HEK293 (cell line): ENCODE measurements at regions not wholly inside any gene's neighbourhood (a gene's known extent, or its start where the extent isn't known, plus 50 kb on each side); places are given as distances from the start of the nearest gene placed in this dataset.

Experiments used
- CTCF ChIA-PET: fragments of 350-600 bp; formaldehyde crosslinking; extraction: SDS; loops from one replicate; lab custom pipeline; 2021; ENCODE audit warnings: antibody characterized with exemption; lab: Yijun Ruan, JAX
- POLR2A ChIA-PET: fragments of 300-600 bp; formaldehyde crosslinking; extraction: SDS; loops from one replicate; lab custom pipeline; 2020; ENCODE audit warnings: antibody characterized with exemption, inconsistent platforms; lab: Yijun Ruan, JAX
- H3K27ac ChIP-seq: fragments of 200-500 bp; sonication (Bioruptor generic); 2 replicates; pipeline ENCODE4 v1.5.1; 2014; ENCODE audit warnings: low read depth, low read length, control low read depth, inconsistent platforms; ENCODE audit errors: extremely low read depth
- H3K36me3 ChIP-seq, 2 experiments: fragments of 200-500 bp in 1 of 2; sonication (Bioruptor generic) in 1 of 2; 1 replicate in 1 of 2; 2 replicates in 1 of 2; pipeline ENCODE4 v1.5.1; 2014 to 2017; ENCODE audit warnings: inconsistent platforms in 2 of 2, low read length in 2 of 2; ENCODE audit not compliant: control insufficient read depth in 2 of 2, insufficient read depth in 1 of 2
- H3K4me1 ChIP-seq: fragments of 200-500 bp; sonication (Bioruptor generic); 2 replicates; pipeline ENCODE4 v1.5.1; 2014; ENCODE audit warnings: mild to moderate bottlenecking, low read length, inconsistent platforms; ENCODE audit not compliant: control insufficient read depth, insufficient read depth
- H3K4me3 ChIP-seq: 2 replicates; pipeline ENCODE4 v1.5.1; 2011; ENCODE audit warnings: low read depth, mild to moderate bottlenecking, control low read depth, low read length, moderate library complexity
- H3K9me3 ChIP-seq: fragments of 200-500 bp; sonication (Bioruptor generic); 2 replicates; pipeline ENCODE4 v1.5.1; 2014; ENCODE audit warnings: low read depth, low read length, inconsistent platforms; ENCODE audit not compliant: control insufficient read depth, insufficient read depth
- KLF1 ChIP-seq: fragments of 450-650 bp; formaldehyde crosslinking; IDR thresholded peaks from 2 replicates; pipeline ENCODE4 v1.5.1; 2016; ENCODE audit warnings: missing biosample characterization, missing genetic modification characterization
- KLF7 ChIP-seq: fragments of 450-650 bp; formaldehyde crosslinking; IDR thresholded peaks from 2 replicates; pipeline ENCODE4 v1.5.1; 2016; ENCODE audit warnings: missing biosample characterization, missing genetic modification characterization, borderline replicate concordance
- PBX3 ChIP-seq: sonication (generic); formaldehyde crosslinking; IDR thresholded peaks from 2 replicates; pipeline ENCODE4 v1.8.1; 2022; ENCODE audit warnings: mild to moderate bottlenecking, moderate library complexity, missing genetic modification reagents
- PRDM1 ChIP-seq: fragments of 450-650 bp; formaldehyde crosslinking; IDR thresholded peaks from 2 replicates; pipeline ENCODE4; 2016; ENCODE audit warnings: missing biosample characterization, missing genetic modification characterization
- SP2 ChIP-seq: fragments of 450-650 bp; formaldehyde crosslinking; IDR thresholded peaks from 2 replicates; pipeline ENCODE4 v1.5.1; 2016; ENCODE audit warnings: missing biosample characterization, missing genetic modification characterization
- ZBTB1 ChIP-seq: fragments of 450-650 bp; formaldehyde crosslinking; IDR thresholded peaks from 2 replicates; pipeline ENCODE4 v1.5.1; 2016; ENCODE audit warnings: missing biosample characterization, missing genetic modification characterization
- ZBTB17 ChIP-seq: fragments of 450-650 bp; formaldehyde crosslinking; IDR thresholded peaks from 2 replicates; pipeline ENCODE4 v1.5.1; 2016; ENCODE audit warnings: missing biosample characterization, missing genetic modification characterization
- ZBTB49 ChIP-seq: fragments of 450-650 bp; formaldehyde crosslinking; IDR thresholded peaks from 2 replicates; pipeline ENCODE4 v1.5.1; 2016; ENCODE audit warnings: missing biosample characterization, missing genetic modification characterization, low read depth
- ZBTB6 ChIP-seq: fragments of 450-650 bp; formaldehyde crosslinking; IDR thresholded peaks from 2 replicates; pipeline ENCODE4 v1.5.1; 2017; ENCODE audit warnings: missing biosample characterization, missing genetic modification characterization
- ZFP3 ChIP-seq: fragments of 450-650 bp; formaldehyde crosslinking; IDR thresholded peaks from 2 replicates; pipeline ENCODE4 v1.5.1; 2016; ENCODE audit warnings: low read depth, missing biosample characterization, missing genetic modification characterization
- ZFP37 ChIP-seq: fragments of 450-650 bp; formaldehyde crosslinking; IDR thresholded peaks from 2 replicates; pipeline ENCODE4 v1.5.1; 2016; ENCODE audit warnings: missing biosample characterization, missing genetic modification characterization
- ZNF114 ChIP-seq: fragments of 450-650 bp; formaldehyde crosslinking; IDR thresholded peaks from 2 replicates; pipeline ENCODE4 v1.5.0; 2017; ENCODE audit warnings: missing biosample characterization, missing genetic modification characterization
- ZNF121 ChIP-seq: fragments of 450-650 bp; formaldehyde crosslinking; IDR thresholded peaks from 2 replicates; pipeline ENCODE4 v1.5.1; 2016; ENCODE audit warnings: missing biosample characterization, missing genetic modification characterization
- ZNF138 ChIP-seq: fragments of 450-650 bp; formaldehyde crosslinking; IDR thresholded peaks from 2 replicates; pipeline ENCODE4 v1.5.1; 2016; ENCODE audit warnings: missing biosample characterization, missing genetic modification characterization, borderline replicate concordance
- ZNF146 ChIP-seq: fragments of 450-650 bp; formaldehyde crosslinking; IDR thresholded peaks from 2 replicates; pipeline ENCODE4 v1.5.1; 2016; ENCODE audit warnings: missing biosample characterization, missing genetic modification characterization
- ZNF155 ChIP-seq: fragments of 450-650 bp; formaldehyde crosslinking; IDR thresholded peaks from 2 replicates; pipeline ENCODE4 v1.5.1; 2016; ENCODE audit warnings: missing biosample characterization, missing genetic modification characterization
- ZNF169 ChIP-seq: fragments of 450-650 bp; formaldehyde crosslinking; IDR thresholded peaks from 2 replicates; pipeline ENCODE4 v1.5.1; 2016; ENCODE audit warnings: missing biosample characterization, missing genetic modification characterization
- ZNF248 ChIP-seq: fragments of 450-650 bp; formaldehyde crosslinking; IDR thresholded peaks from 2 replicates; pipeline ENCODE4 v1.5.1; 2017; ENCODE audit warnings: missing biosample characterization, missing genetic modification characterization
- ZNF354C ChIP-seq: fragments of 450-650 bp; formaldehyde crosslinking; IDR thresholded peaks from 2 replicates; pipeline ENCODE4 v1.5.1; 2016; ENCODE audit warnings: missing biosample characterization, missing genetic modification characterization, low read depth, borderline replicate concordance
- ZNF518A ChIP-seq: fragments of 450-650 bp; formaldehyde crosslinking; conservative IDR thresholded peaks from 2 replicates; pipeline ENCODE4 v1.5.1; 2016; ENCODE audit warnings: low read depth, missing biosample characterization, missing genetic modification characterization
- ZNF560 ChIP-seq: fragments of 450-650 bp; formaldehyde crosslinking; IDR thresholded peaks from 2 replicates; pipeline ENCODE4 v1.5.1; 2017; ENCODE audit warnings: missing biosample characterization, missing genetic modification characterization, borderline replicate concordance
- ZNF623 ChIP-seq: fragments of 450-650 bp; formaldehyde crosslinking; IDR thresholded peaks from 2 replicates; pipeline ENCODE4 v1.5.1; 2016; ENCODE audit warnings: missing biosample characterization, missing genetic modification characterization
- ZNF785 ChIP-seq: fragments of 450-650 bp; formaldehyde crosslinking; IDR thresholded peaks from 2 replicates; pipeline ENCODE4 v1.5.1; 2016; ENCODE audit warnings: missing biosample characterization, missing genetic modification characterization
- TF ChIP-seq, protein P1 (sequence below): fragments of 450-650 bp; IDR thresholded peaks from 2 replicates; pipeline ENCODE4 v1.5.1; 2018; ENCODE audit warnings: missing biosample characterization, missing genetic modification characterization

GRCh38 chr3:154764856-154765640, 315.1 kb upstream of the MME start (continued):
- TF ChIP-seq PBX3 (CRISPR knock-in tag) (no peak), ZBTB1 (tag by site-specific recombination) (no peak), ZBTB6 (tag by site-specific recombination) (no peak), ZNF248 (no peak), ZFP3 (tag by site-specific recombination) (no peak)
- TF ChIP-seq, all 188 proteins: peak for 0

- POLR2A ChIA-PET, result interaction anchor here (0.6 kb wide), 1 partner anchor 191 kb away, joined by 4 read pairs; no protein-coding TSS in a partner anchor
Measured at GRCh38 chr3:154762486-154762885, 317.6 kb upstream of the MME start.

More at GRCh38 chr3:154762486-154762885, 317.6 kb upstream of the MME start:
- no peaks in the 10 kb centered on the region for H3K9me3 ChIP-seq
- CTCF ChIA-PET, result no interaction called here
- H3K36me3 ChIP-seq, result no peaks in the 10 kb centered on the region
- H3K4me3 ChIP-seq, result no peak overlapping the region
- H3K4me1 ChIP-seq, result no peaks in the 10 kb centered on the region
- no peak overlapping the region for H3K27ac ChIP-seq
- TF ChIP-seq ZNF169 (tag by site-specific recombination) (no peak), ZBTB17 (tag by site-specific recombination) (no peak), ZNF114 (tag by site-specific recombination) (no peak), ZNF518A (tag by site-specific recombination) (no peak), ZNF155 (tag by site-specific recombination) (no peak), ZNF354C (tag by site-specific recombination) (no peak), ZNF121 (tag by site-specific recombination) (no peak), ZFP37 (tag by site-specific recombination) (no peak), KLF7 (tag by site-specific recombination) (no peak), ZNF785 (tag by site-specific recombination) (no peak), SP2 (no peak), PRDM1 (tag by site-specific recombination) (no peak), ZNF138 (no peak), ZNF248 (no peak), ZNF623 (tag by site-specific recombination) (no peak), ZNF146 (tag by site-specific recombination) (no peak), KLF1 (tag by site-specific recombination) (no peak), ZNF560 (tag by site-specific recombination) (no peak), ZBTB49 (tag by site-specific recombination) (no peak)
- TF ChIP-seq, protein P1, sequence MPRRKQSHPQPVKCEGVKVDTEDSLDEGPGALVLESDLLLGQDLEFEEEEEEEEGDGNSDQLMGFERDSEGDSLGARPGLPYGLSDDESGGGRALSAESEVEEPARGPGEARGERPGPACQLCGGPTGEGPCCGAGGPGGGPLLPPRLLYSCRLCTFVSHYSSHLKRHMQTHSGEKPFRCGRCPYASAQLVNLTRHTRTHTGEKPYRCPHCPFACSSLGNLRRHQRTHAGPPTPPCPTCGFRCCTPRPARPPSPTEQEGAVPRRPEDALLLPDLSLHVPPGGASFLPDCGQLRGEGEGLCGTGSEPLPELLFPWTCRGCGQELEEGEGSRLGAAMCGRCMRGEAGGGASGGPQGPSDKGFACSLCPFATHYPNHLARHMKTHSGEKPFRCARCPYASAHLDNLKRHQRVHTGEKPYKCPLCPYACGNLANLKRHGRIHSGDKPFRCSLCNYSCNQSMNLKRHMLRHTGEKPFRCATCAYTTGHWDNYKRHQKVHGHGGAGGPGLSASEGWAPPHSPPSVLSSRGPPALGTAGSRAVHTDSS (tag by site-specific recombination), result no peak
